Adrenal gland (tissue), 5 donors: ENCODE measurements at regions not wholly inside any gene's neighbourhood (a gene's known extent, or its start where the extent isn't known, plus 50 kb on each side); places are given as distances from the start of the nearest gene placed in this dataset.

ENCODE experiments used
- CTCF ChIP-seq, 6 experiments: fragments of 450-650 bp in 4 of 6; fragments of 200-600 bp in 2 of 6; sonication (generic) in 1 of 6; IDR thresholded peaks; 1 replicate in 5 of 6; 2 replicates in 1 of 6; pipeline versions ENCODE4 v1.5.1 to v1.8.0; 2016 to 2021; ENCODE audit warnings: antibody characterized with exemption in 6 of 6, mild to moderate bottlenecking in 2 of 6, moderate library complexity in 1 of 6
- POLR2A ChIP-seq, 2 donors: fragments of 450-650 bp; IDR thresholded peaks; one replicate each; pipeline ENCODE4 v1.6.1; 2017; ENCODE audit warnings: antibody characterized with exemption in 2 of 2, mild to moderate bottlenecking in 2 of 2, moderate library complexity in 1 of 2
- donor health status: DM: no; HTN: no; CAD: no.

GRCh38 chr4:28677808-28678207 lies 1817.2 kb downstream of the STIM2 start:
- TF ChIP-seq POLR2A (IDR thresholded peaks at IDR 0.05) (no peak), CTCF (IDR thresholded peaks at IDR 0.05) (no peak)
